BE2C (cell line): ENCODE measurements at regions not wholly inside any gene's neighbourhood (a gene's known extent, or its start where the extent isn't known, plus 50 kb on each side); places are given as distances from the start of the nearest gene placed in this dataset.

Source experiments
- DNase-seq: peaks from one replicate; pipeline ENCODE4 v3.0.0-alpha.2; 2020
- H3K27me3 ChIP-seq: fragments of 250-450 bp; sonication (Bioruptor Pico); 2 replicates; pipeline ENCODE4 v1.5.1; 2020; ENCODE audit warnings: mild to moderate bottlenecking
- H3K36me3 ChIP-seq: fragments of 250-450 bp; sonication (Bioruptor Pico); 2 replicates; pipeline ENCODE4 v1.5.1; 2020; ENCODE audit warnings: mild to moderate bottlenecking
- H3K4me1 ChIP-seq: fragments of 250-450 bp; sonication (Bioruptor Pico); 2 replicates; pipeline ENCODE4 v1.5.1; 2020
- H3K4me3 ChIP-seq: 2 replicates; pipeline ENCODE4 v1.5.1; 2011; ENCODE audit warnings: low read depth, low read length
- H3K9me3 ChIP-seq: fragments of 250-450 bp; sonication (Bioruptor Pico); 2 replicates; pipeline ENCODE4 v1.5.1; 2020
- CTCF ChIP-seq: IDR thresholded peaks from 2 replicates; pipeline ENCODE4 v1.5.1; 2012; ENCODE audit warnings: mild to moderate bottlenecking, low read depth, low read length

DNA sequence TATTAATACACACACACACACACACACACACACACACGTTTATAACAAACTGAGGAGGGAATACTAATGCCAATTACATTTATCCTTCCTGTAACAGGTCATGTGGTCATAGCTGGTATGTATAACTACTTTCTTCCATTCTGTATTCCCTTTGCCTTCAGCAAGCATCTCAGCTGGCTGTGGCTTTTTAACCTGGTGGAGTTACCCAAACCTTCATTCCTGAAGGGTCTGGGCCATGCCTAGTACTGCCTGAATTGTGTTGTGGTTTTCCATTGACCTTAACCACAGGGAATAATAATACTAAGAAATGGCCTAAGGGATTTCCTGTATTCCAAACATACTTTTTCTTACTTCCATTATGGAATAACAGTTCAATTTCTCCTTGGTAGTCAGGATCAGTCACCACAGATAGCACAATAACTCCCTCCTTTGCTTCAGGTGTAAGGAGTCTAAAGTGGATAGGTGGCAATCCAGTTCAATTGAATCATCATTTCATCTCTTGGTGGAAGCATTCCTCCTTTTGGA is 222.2 kb upstream of the MEF2C start:
- no peak for TF ChIP-seq CTCF
- H3K4me3 ChIP-seq = no peak overlapping the region
- no peaks in the 10 kb centered on the region for H3K9me3 ChIP-seq
- H3K27me3 ChIP-seq = no peaks in the 10 kb centered on the region
- DNase-seq = no peak
- no peaks in the 10 kb centered on the region for H3K4me1 ChIP-seq
- H3K36me3 ChIP-seq = no peaks in the 10 kb centered on the region

- Histone ChIP-seq H3K27me3 (no peaks in the 10 kb centered on the region), H3K36me3 (no peaks in the 10 kb centered on the region), H3K4me3 (no peak overlapping the region), H3K4me1 (no peaks in the 10 kb centered on the region), H3K9me3 (no peaks in the 10 kb centered on the region)
- DNase-seq = no peak
- no peak for TF ChIP-seq CTCF
Measured at GRCh38 chr5:89098199-89098756, 215.3 kb upstream of the MEF2C start.

- Histone ChIP-seq H3K4me1 (no peaks in the 10 kb centered on the region), H3K4me3 (no peak overlapping the region), H3K27me3 (no peaks in the 10 kb centered on the region), H3K36me3 (no peaks in the 10 kb centered on the region), H3K9me3 (no peaks in the 10 kb centered on the region)
- no peak for DNase-seq
- TF ChIP-seq CTCF = no peak
Measured at GRCh38 chr5:89097103-89097502, 214.1 kb upstream of the MEF2C start.

- Histone ChIP-seq H3K27me3 (no peaks in the 10 kb centered on the region), H3K9me3 (no peaks in the 10 kb centered on the region), H3K4me1 (no peaks in the 10 kb centered on the region), H3K36me3 (no peaks in the 10 kb centered on the region), H3K4me3 (no peak overlapping the region)
- DNase-seq = no peak
- TF ChIP-seq CTCF = no peak
Measured at GRCh38 chr5:89095341-89095740, 212.4 kb upstream of the MEF2C start.

- DNase-seq = no peak
- H3K9me3 ChIP-seq = no peaks in the 10 kb centered on the region
- H3K4me1 ChIP-seq = no peaks in the 10 kb centered on the region
- no peak overlapping the region for H3K4me3 ChIP-seq
- no peaks in the 10 kb centered on the region for H3K27me3 ChIP-seq
- no peak for TF ChIP-seq CTCF
- H3K36me3 ChIP-seq = no peaks in the 10 kb centered on the region; the same call in 1 of the 2 replicates
Measured at GRCh38 chr5:89090037-89090436, 207.1 kb upstream of the MEF2C start.

DNA sequence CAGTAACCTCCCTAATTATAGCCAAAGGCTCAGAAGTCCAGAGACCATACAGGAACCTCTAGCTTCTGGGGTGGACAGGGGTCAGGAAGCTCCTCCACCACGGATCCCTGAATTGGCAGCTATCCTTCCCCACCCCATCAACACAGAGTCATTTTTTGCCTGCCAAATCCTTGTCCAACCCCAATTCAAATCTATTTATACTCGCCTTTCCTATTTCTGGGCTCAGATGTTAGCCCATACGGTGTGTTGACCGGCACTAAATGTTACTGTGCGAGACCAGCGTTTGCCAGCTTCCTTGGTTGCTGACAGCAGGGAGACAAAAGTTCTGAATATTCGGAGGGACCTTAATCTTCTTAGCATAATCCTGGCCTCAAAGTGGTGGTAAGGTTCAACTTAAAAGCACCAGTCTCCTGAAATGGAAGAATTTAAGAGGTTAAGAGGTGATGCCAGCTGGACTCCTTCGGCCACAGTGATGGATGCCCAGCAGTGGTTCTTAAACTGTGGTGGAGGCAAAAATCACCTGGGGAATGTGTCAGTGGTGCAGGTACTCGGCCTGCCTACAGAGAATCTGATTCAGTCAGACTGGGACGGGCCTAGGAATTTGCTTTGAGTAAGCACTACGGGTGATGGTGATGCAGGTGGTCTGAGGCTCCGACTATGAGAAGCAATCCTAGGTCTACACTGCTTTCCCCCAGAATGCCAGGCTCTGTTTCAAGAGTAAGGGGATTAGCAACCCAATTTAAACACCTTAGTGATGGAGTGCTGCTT is 204.8 kb upstream of the MEF2C start:
- Histone ChIP-seq H3K4me3 (no peak overlapping the region), H3K9me3 (no peaks in the 10 kb centered on the region), H3K36me3 (no peaks in the 10 kb centered on the region; the same call in 1 of the 2 replicates), H3K4me1 (no peaks in the 10 kb centered on the region), H3K27me3 (no peaks in the 10 kb centered on the region)
- no peak for TF ChIP-seq CTCF
- no peak for DNase-seq
